Right lobe of liver (tissue), 4 donors: ENCODE measurements at regions not wholly inside any gene's neighbourhood (a gene's known extent, or its start where the extent isn't known, plus 50 kb on each side); places are given as distances from the start of the nearest gene placed in this dataset.

Experiments
- CTCF ChIP-seq, 4 donors: fragments of 200-600 bp in 3 of 4; fragments of 450-650 bp in 1 of 4; IDR thresholded peaks; one replicate each; pipeline versions ENCODE4 v1.5.1 to v1.8.0; 2016 to 2022; ENCODE audit warnings: antibody characterized with exemption in 4 of 4, mild to moderate bottlenecking in 2 of 4
- POLR2A ChIP-seq: fragments of 450-650 bp; IDR thresholded peaks from one replicate; pipeline ENCODE4 v1.6.1; 2017; ENCODE audit warnings: antibody characterized with exemption, mild to moderate bottlenecking
- donor health status: DM: no; HTN: no; CAD: no.
- donor health status: DM: no; HTN: no; CAD: no.
- donor health status: DM: no; HTN: yes; CAD: no.

GRCh38 chr4:164508097-164508496 lies 245.8 kb upstream of the SMIM31 start:
- no peak for TF ChIP-seq CTCF (IDR thresholded peaks at IDR 0.05)
- TF ChIP-seq POLR2A, result no peak
